H1 (cell line): ENCODE measurements at regions not wholly inside any gene's neighbourhood (a gene's known extent, or its start where the extent isn't known, plus 50 kb on each side); places are given as distances from the start of the nearest gene placed in this dataset.

Experiments used
- ATF2 ChIP-seq: IDR thresholded peaks from 2 replicates; pipeline ENCODE4 v1.6.1; 2012; ENCODE audit warnings: low read length, inconsistent platforms
- CTCF ChIP-seq, 3 experiments: IDR thresholded peaks; 1 replicate in 2 of 3; 2 replicates in 1 of 3; pipeline versions ENCODE4 v1.5.1 to v1.6.1; 2011; ENCODE audit warnings: low read length in 3 of 3, mild to moderate bottlenecking in 3 of 3, inconsistent platforms in 2 of 3, low read depth in 1 of 3, moderate library complexity in 1 of 3; ENCODE audit not compliant: insufficient read depth in 1 of 3; ENCODE audit errors: control extremely low read depth in 1 of 3
- HDAC2 ChIP-seq, 2 experiments: fragments of 300-600 bp in 1 of 2; sonication (generic) in 1 of 2; IDR thresholded peaks; 2 replicates each; pipeline ENCODE4 v1.6.1; 2011 to 2012; ENCODE audit warnings: low read depth in 2 of 2, low read length in 2 of 2, mild to moderate bottlenecking in 2 of 2, moderate library complexity in 2 of 2, borderline replicate concordance in 1 of 2, inconsistent platforms in 1 of 2
- HDAC6 ChIP-seq: IDR thresholded peaks from one replicate; pipeline ENCODE4 v1.7.1; 2012; ENCODE audit warnings: low read depth, mild to moderate bottlenecking, inconsistent platforms, low read length, moderate library complexity
- POLR2A ChIP-seq, 2 experiments: IDR thresholded peaks; 1 replicate in 1 of 2; 2 replicates in 1 of 2; pipeline ENCODE4 v1.6.1; 2011; ENCODE audit warnings: low read depth in 2 of 2, low read length in 2 of 2, mild to moderate bottlenecking in 2 of 2; ENCODE audit errors: control extremely low read depth in 1 of 2
- TAF1 ChIP-seq: IDR thresholded peaks from 2 replicates; pipeline ENCODE4 v1.6.1; 2011; ENCODE audit warnings: mild to moderate bottlenecking, low read depth, low read length
- TBP ChIP-seq: IDR thresholded peaks from 2 replicates; pipeline ENCODE4 v1.6.1; 2011; ENCODE audit warnings: low read depth, low read length, improper control_type of control experiment
- TCF12 ChIP-seq: IDR thresholded peaks from 2 replicates; pipeline ENCODE4 v1.6.1; 2011; ENCODE audit warnings: low read depth, mild to moderate bottlenecking, low read length
- TEAD4 ChIP-seq: IDR thresholded peaks from 2 replicates; pipeline ENCODE4 v1.6.1; 2012; ENCODE audit warnings: low read depth, low read length, inconsistent platforms, mixed read lengths

GRCh38 chr1:98181036-98181764 is 260.4 kb upstream of the DPYD start:
- TF ChIP-seq TBP (no peak), TCF12 (no peak), TEAD4 (no peak), HDAC6 (no peak), HDAC2 (IDR thresholded peaks at IDR 0.05; ENCODE audit: borderline replicate concordance in 1 of 2, low read depth in 2 of 2, low read length in 2 of 2) (no peak), ATF2 (no peak), POLR2A (IDR thresholded peaks at IDR 0.05; ENCODE audit: control extremely low read depth in 1 of 2, low read depth in 2 of 2, low read length in 2 of 2) (no peak), CTCF (IDR thresholded peaks at IDR 0.05; ENCODE audit: control extremely low read depth in 1 of 3, insufficient read depth in 1 of 3, low read depth in 1 of 3, low read length in 3 of 3) (no peak), TAF1 (no peak)
